Activated CD8-positive, alpha-beta memory T cell treated with anti-CD3 and anti-CD28 coated beads for 48 hours (primary cell): ENCODE measurements at regions not wholly inside any gene's neighbourhood (a gene's known extent, or its start where the extent isn't known, plus 50 kb on each side); places are given as distances from the start of the nearest gene placed in this dataset.

Source experiments
- DNase-seq, 3 experiments: peaks; one replicate each; pipeline ENCODE4 v3.0.0-alpha.2; 2020; ENCODE audit warnings: low read depth in 2 of 3, low spot score in 2 of 3

GRCh38 chr2:41445865-41446264 lies 602.0 kb upstream of the PKDCC start:
- no peak for DNase-seq

- DNase-seq = no peak
Observed at GRCh38 chr2:41446266-41446665, 601.6 kb upstream of the PKDCC start.

- no peak for DNase-seq
Observed at GRCh38 chr2:41448221-41448620, 599.6 kb upstream of the PKDCC start.

GRCh38 chr2:41457026-41457425 lies 590.8 kb upstream of the PKDCC start:
- no peak for DNase-seq

GRCh38 chr2:41460661-41461060 lies 587.2 kb upstream of the PKDCC start:
- no peak for DNase-seq

GRCh38 chr2:41464395-41464794 lies 583.4 kb upstream of the PKDCC start:
- DNase-seq = no peak

GRCh38 chr2:41475959-41476358 lies 571.9 kb upstream of the PKDCC start:
- no peak for DNase-seq

- DNase-seq = no peak
Observed at GRCh38 chr2:41482659-41483058, 565.2 kb upstream of the PKDCC start.

GRCh38 chr2:41483226-41483625 lies 564.6 kb upstream of the PKDCC start:
- DNase-seq = no peak

- no peak for DNase-seq
Observed at GRCh38 chr2:41483982-41484857, 563.6 kb upstream of the PKDCC start.

GRCh38 chr2:41484858-41485234 lies 563.0 kb upstream of the PKDCC start:
- DNase-seq = no peak

GRCh38 chr2:41486948-41487347 lies 560.9 kb upstream of the PKDCC start:
- no peak for DNase-seq

GRCh38 chr2:41488888-41489287 lies 558.9 kb upstream of the PKDCC start:
- DNase-seq = no peak

- no peak for DNase-seq
Observed at GRCh38 chr2:41489638-41490037, 558.2 kb upstream of the PKDCC start.

- no peak for DNase-seq
Observed at GRCh38 chr2:41495050-41495449, 552.8 kb upstream of the PKDCC start.

- no peak for DNase-seq
Observed at GRCh38 chr2:41496908-41497307, 550.9 kb upstream of the PKDCC start.

GRCh38 chr2:41498781-41499180 lies 549.0 kb upstream of the PKDCC start:
- DNase-seq = no peak

GRCh38 chr2:41500895-41501294 lies 546.9 kb upstream of the PKDCC start:
- no peak for DNase-seq

- DNase-seq = no peak
Observed at GRCh38 chr2:41502752-41503151, 545.1 kb upstream of the PKDCC start.

GRCh38 chr2:41504532-41504931 lies 543.3 kb upstream of the PKDCC start:
- DNase-seq = no peak

- no peak for DNase-seq
Observed at GRCh38 chr2:41510108-41510507, 537.7 kb upstream of the PKDCC start.

GRCh38 chr2:41521211-41521610 lies 526.6 kb upstream of the PKDCC start:
- no peak for DNase-seq
